GM12873 (cell line): ENCODE measurements at regions not wholly inside any gene's neighbourhood (a gene's known extent, or its start where the extent isn't known, plus 50 kb on each side); places are given as distances from the start of the nearest gene placed in this dataset.

Experiments
- TF ChIP-seq, protein P1 (sequence below): IDR thresholded peaks from 2 replicates; pipeline ENCODE4 v1.5.1; 2012; ENCODE audit warnings: low read depth, mild to moderate bottlenecking, moderate library complexity, low read length, control low read depth; ENCODE audit not compliant: insufficient read depth; ENCODE audit errors: missing control alignments

DNA sequence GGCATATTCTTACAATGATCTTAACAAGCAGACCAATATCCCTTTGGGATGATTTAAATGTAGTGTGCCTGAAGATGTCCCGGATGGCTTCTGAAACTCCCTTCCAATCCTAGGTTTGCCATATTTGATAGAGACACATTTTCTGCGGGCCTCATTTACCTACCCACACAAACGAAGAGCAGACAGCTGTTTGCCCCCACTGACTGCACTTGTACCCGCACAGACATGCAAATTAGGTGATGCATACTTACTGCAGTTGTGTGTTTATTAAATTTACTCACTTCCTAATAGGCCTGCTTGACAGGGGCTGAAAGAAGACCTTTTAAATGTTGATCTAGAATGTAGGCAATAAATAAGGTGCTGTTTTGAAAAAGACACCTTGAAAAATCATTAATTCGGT is 257.9 kb upstream of the RRP15 start:
- TF ChIP-seq, protein P1, sequence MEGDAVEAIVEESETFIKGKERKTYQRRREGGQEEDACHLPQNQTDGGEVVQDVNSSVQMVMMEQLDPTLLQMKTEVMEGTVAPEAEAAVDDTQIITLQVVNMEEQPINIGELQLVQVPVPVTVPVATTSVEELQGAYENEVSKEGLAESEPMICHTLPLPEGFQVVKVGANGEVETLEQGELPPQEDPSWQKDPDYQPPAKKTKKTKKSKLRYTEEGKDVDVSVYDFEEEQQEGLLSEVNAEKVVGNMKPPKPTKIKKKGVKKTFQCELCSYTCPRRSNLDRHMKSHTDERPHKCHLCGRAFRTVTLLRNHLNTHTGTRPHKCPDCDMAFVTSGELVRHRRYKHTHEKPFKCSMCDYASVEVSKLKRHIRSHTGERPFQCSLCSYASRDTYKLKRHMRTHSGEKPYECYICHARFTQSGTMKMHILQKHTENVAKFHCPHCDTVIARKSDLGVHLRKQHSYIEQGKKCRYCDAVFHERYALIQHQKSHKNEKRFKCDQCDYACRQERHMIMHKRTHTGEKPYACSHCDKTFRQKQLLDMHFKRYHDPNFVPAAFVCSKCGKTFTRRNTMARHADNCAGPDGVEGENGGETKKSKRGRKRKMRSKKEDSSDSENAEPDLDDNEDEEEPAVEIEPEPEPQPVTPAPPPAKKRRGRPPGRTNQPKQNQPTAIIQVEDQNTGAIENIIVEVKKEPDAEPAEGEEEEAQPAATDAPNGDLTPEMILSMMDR: no peak

DNA sequence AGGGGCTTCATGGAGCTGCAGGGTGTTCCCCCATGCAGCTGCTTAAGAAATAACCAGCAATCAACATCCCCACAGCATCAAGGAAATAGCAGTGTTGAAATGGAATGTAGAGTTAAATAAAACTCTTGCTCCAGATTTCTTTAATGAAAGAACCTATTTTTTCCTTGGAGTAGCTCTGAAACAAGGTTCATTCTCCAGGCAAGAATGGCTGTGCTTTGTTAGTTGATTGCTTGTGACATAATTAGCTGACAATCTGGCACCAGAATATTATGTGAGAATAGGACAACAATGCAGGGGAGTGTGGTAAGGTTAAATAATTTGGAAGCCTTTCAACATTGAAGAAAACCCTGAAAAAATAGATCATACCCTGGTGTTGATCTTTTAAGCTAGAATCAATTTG is 254.2 kb upstream of the RRP15 start:
- TF ChIP-seq, protein P1: no peak

DNA sequence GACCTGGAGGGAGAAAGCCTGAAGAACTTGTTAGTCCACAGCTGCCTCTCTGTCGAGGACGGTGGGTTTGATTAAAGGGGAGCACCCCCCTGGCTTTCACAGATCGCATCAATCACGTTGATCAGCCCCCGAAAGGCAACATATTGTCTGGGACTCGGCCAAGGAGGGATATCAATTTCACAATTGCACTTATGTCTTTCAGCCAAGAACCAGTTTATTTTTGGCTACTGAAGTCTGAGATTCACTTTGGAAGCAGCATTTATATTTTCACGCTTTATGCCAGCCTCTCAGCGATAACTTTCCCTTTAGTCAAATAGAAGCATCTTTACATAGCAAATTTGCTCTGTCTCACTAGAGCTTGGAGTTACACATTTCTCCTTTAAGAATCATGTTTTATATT is 253.2 kb upstream of the RRP15 start:
- TF ChIP-seq, protein P1: no peak

DNA sequence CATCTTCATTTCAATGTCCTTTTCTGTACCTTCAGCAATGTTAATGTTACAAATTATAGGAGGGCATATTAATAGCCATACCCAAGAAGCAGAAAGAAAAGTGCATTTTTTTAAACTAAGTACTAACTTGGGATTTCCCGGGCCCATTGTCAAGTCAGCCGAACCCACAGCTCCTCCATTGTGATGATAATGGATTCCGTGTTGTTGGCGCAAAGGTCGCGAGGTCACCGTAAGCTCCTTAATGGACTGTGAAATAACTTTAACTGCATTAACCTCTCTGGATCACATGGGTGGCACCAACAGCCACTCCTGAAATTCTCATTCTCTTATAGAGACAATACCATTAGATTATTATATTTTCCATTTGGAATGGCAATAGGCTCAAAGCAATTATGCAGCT is 250.6 kb upstream of the RRP15 start:
- TF ChIP-seq, protein P1: no peak

DNA sequence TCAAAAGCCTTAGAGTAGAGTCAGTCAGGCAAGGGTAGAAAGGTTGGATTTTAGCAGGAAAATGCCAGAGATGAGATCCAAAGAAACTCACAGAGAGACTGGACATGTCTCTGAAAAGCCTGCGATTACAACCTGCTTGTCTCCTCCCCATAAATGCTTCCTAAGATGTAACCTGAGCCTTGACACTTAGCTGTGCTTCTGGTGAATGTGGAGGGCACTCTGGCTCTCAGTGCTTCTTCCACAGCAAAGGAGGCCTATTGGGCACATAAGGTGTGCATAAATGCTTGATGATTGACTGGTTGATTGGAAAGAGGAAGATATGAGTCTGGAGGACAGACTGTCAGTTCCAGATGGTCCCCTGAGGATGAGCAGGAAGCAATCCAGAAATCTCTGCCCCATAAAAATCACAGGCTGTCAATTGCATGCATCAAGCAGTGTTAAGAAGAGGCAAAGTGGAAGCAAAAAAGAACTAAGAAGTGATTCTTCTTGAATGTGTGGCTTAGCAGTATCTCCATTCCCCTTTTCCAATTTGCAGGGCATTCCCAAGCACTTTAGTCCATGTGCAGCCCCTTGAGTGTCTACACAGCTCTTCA is 236.2 kb upstream of the RRP15 start:
- TF ChIP-seq, protein P1: no peak

DNA sequence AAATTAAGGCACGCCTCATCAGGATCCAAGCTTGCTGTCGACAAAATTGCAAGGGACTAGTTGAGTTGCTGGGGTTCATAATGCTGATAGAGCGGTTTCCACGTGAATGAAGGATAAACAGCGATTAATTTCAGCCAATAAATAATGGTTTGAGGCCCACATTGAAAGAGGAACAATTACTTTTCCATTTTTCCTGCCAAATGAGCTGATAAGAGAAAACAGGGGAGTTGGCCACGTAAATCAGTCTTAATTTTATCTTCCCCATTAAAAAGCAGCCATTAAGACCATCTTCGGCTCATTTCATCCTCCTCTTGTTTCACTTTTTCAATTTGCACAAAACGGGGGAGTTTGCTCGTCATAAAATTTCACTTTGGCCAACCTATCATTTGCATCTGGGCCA is 235.5 kb upstream of the RRP15 start:
- TF ChIP-seq, protein P1: no peak

DNA sequence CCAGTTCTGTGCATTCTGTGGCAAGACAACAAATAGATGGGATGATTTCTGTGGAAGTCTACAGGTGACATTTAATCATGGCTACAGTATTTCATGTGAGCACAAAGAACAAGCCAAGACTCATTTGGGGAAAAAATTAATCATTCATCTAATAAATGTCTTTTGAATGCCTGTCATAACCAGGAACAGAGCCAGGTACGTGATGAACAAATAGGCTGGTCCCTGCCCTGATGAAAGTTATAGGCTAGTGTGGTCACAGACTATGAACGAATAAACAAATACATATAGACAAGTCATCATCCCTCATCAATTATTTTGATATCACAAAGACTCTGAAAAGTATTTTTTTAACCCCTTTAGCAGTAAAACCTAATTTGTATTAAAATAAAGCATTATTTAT is 226.4 kb upstream of the RRP15 start:
- TF ChIP-seq, protein P1: no peak
